Cardiac fibroblast (primary cell): ENCODE measurements at regions not wholly inside any gene's neighbourhood (a gene's known extent, or its start where the extent isn't known, plus 50 kb on each side); places are given as distances from the start of the nearest gene placed in this dataset.

ENCODE experiments used
- DNase-seq, 2 donors: peaks; one replicate each; pipeline versions ENCODE4 v3.0.0 to v3.0.0-alpha.2; 2010; ENCODE audit warnings: low read depth in 2 of 2
- H3K4me3 ChIP-seq, 2 donors: replicated peaks in 1 of 2; 1 replicate in 1 of 2; 2 replicates in 1 of 2; pipeline ENCODE4 v1.5.1; 2011; ENCODE audit warnings: low read depth in 2 of 2, low read length in 2 of 2, mild to moderate bottlenecking in 2 of 2, moderate library complexity in 1 of 2
- TF ChIP-seq, protein P1 (sequence below): IDR thresholded peaks from one replicate; pipeline ENCODE4 v1.5.1; 2011; ENCODE audit warnings: low read depth, mild to moderate bottlenecking, low read length, inconsistent platforms

DNA sequence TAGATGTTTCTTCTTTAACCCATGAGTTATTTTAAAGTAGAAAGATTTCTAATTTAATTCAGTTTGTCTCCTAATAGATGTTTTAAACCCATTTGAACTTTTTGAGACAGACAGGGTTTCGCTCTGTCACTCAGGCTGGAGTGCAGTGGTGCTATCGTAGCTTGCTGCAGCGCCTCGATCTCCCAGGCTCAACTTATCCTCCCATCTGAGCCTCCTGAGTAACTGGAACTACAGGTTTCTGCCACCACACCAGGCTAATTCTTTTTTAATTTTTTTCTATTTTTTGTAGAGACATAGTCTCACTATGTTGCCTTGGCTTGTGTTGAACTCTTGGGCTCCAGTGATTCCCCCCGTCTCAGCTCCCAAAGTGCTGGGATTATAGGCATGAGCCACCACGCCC, 53.0 kb upstream of the RAB18 start:
- no peak overlapping the region for H3K4me3 ChIP-seq
- no peak for DNase-seq
- TF ChIP-seq, protein P1, sequence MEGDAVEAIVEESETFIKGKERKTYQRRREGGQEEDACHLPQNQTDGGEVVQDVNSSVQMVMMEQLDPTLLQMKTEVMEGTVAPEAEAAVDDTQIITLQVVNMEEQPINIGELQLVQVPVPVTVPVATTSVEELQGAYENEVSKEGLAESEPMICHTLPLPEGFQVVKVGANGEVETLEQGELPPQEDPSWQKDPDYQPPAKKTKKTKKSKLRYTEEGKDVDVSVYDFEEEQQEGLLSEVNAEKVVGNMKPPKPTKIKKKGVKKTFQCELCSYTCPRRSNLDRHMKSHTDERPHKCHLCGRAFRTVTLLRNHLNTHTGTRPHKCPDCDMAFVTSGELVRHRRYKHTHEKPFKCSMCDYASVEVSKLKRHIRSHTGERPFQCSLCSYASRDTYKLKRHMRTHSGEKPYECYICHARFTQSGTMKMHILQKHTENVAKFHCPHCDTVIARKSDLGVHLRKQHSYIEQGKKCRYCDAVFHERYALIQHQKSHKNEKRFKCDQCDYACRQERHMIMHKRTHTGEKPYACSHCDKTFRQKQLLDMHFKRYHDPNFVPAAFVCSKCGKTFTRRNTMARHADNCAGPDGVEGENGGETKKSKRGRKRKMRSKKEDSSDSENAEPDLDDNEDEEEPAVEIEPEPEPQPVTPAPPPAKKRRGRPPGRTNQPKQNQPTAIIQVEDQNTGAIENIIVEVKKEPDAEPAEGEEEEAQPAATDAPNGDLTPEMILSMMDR: no peak

DNA sequence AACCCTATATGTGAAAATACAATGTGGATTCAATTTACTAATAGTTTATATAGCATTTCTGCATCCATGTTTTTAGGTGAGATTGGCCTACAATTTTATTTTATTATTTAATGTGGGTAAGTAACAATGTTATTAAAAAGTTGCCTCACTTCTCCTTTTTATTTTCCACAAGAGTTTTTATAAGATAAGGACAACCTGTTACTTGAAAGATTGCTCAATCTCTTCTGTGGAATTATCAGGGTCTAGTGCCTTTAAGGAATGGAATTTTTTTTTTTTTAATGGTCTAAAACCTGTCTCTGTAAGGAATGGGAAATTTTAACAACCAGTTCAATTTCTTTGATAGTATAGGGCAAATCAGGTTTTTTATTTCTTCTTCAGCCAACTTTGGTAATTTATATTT, 53.9 kb upstream of the RAB18 start:
- TF ChIP-seq, protein P1: no peak
- H3K4me3 ChIP-seq: no peak overlapping the region
- DNase-seq: no peak

DNA sequence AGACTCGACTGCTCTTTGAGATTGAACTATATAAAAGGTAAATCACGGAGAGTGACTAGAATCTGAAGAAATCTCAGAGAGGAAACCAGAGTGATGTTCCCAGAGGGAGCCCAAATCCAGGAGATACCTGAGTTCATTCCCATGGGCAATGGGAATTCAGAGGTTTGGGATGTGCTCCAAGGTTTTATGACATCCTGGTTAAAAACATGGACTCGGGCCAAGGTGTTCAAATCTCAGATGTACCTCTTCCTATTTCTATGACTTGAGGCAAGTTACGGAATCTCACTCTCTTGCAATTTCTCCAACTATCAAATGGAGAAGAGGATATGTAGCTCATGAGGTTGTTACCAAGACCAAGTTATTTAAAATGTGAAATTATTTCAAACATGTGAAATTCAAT, 54.5 kb upstream of the RAB18 start:
- TF ChIP-seq, protein P1: no peak
- DNase-seq: no peak
- no peak overlapping the region for H3K4me3 ChIP-seq

DNA sequence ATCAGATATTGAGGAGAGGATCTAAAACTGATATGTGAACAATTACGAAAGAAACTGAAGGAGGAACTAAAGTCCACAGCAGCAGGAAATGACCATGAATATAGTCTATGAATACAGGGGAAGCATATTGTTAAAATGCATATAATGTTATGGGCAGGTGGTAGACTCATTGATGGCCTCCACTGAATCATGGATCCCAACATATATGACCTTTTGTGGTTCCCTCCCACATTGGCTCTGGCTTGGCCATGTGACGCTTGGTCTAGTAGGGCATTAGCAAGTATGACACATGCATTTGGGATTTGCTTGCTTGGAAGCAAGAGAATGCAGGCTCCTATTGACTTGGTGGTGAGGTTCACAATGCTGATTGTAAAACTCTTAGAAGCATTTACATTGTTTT, 55.2 kb upstream of the RAB18 start:
- DNase-seq: peak in 1 of 2 donors; percentile 41
- H3K4me3 ChIP-seq: no peak overlapping the region

DNA sequence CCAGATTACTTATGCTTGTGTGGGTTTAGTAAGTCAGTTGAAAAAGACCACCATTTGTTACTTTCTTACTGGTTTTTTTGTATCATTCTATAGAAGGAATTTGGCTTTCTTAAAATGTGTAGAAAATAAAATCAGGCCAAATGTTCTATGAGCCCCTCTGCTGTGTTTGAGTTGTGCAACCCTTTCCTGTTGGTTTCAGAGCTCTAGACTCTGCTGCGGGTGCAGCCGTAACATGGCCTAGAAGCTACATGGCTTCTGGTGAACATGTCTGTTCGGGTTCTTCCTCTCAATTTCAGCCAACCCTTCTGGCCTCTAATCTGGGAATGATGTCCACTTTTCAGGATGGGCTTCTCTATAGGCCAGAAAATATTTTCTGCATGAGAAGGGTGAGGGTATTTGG, 56.6 kb upstream of the RAB18 start:
- H3K4me3 ChIP-seq: no peak overlapping the region
- TF ChIP-seq, protein P1: no peak
- no peak for DNase-seq

More for the DNA sequence above, 55.2 kb upstream of the RAB18 start:
- TF ChIP-seq, protein P1: no peak

DNA sequence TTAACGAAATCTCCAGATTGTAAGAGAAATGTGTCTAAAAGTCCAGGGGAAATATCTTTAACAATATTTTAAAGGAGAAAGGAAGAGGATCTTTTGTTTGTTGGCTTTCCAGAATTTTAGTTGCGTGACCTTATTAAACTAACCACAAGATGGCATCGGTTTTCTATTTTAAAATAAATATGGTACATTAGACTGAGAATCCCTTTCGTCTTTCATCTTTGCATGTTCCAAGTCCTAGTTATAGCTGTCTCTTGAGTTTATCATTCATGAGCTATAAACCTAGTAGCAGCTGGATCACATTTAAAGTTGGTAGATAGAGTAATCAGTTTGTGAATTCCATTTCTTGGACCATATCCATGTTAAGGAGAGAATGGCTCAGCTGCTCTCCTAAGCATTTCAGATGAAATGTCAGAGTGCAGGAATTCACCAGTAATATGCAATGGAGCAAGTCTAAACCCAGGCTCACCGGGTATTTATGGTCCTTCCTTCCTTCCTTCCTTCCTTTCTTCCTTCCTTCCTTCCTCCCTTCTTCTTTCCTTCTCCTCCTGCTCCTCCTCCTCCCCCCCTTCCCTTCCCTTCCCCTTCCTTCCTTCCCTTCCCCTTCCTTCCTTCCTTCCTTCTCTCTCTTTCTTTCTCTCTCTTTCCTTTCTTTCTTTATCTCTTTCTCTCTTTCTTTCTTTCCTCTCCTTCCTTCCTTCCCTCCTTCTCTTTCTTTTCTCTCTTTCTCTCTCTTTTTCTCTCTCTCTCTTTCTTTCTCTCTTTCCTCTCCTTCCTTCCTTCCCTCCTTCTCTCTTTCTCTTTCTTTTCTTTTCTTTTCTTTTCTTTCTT, 57.8 kb upstream of the RAB18 start:
- peak; percentile 52 to 57 for DNase-seq
- TF ChIP-seq, protein P1: peak; percentile 29
- H3K4me3 ChIP-seq: no peak overlapping the region
